ENCODE measurements at regions not wholly inside any gene's neighbourhood (a gene's known extent, or its start where the extent isn't known, plus 50 kb on each side); places are given as distances from the start of the nearest gene placed in this dataset.

GRCh38 chr6:147150293-147150692, 53.9 kb upstream of the STXBP5 start:
- no peak for TF ChIP-seq CTCF (IDR thresholded peaks at IDR 0.05; ENCODE audit: low read depth, low read length, missing control alignments)
- no peak for DNase-seq (ENCODE audit: low read depth)
- H3K4me3 ChIP-seq (ENCODE audit: low read depth, low read length) = no peak overlapping the region
- in situ Hi-C loops (cut with HindIII; ENCODE audit: low sequenced_read_pairs) = loop anchor here (5.0 kb wide), 1 partner anchor 42 kb away; no protein-coding TSS in a partner anchor

Data from astrocyte of the cerebellum (primary cell).